Immature natural killer cell (primary cell): ENCODE measurements at regions not wholly inside any gene's neighbourhood (a gene's known extent, or its start where the extent isn't known, plus 50 kb on each side); places are given as distances from the start of the nearest gene placed in this dataset.

Experiments
- DNase-seq, 3 donors: peaks; one replicate each; pipeline ENCODE4 v3.0.0; 2022; ENCODE audit warnings: mixed read lengths in 1 of 3
- H3K27ac Mint-ChIP-seq, 6 donors: one replicate each; pipeline ENCODE4 v1.8.0; 2020; ENCODE audit warnings: mixed read lengths in 6 of 6, mild to moderate bottlenecking in 5 of 6, inconsistent platforms in 4 of 6, moderate library complexity in 3 of 6
- H3K27me3 Mint-ChIP-seq, 3 donors: one replicate each; pipeline ENCODE4 v1.8.0; 2020 to 2021; ENCODE audit warnings: low read depth in 3 of 3, mild to moderate bottlenecking in 3 of 3, mixed read lengths in 3 of 3, moderate library complexity in 3 of 3, inconsistent platforms in 1 of 3
- H3K36me3 Mint-ChIP-seq, 3 donors: one replicate each; pipeline ENCODE4 v1.8.0; 2020; ENCODE audit warnings: mixed read lengths in 3 of 3, inconsistent platforms in 2 of 3, mild to moderate bottlenecking in 2 of 3
- H3K4me1 Mint-ChIP-seq, 2 donors: one replicate each; pipeline ENCODE4 v1.8.0; 2020; ENCODE audit warnings: inconsistent platforms in 2 of 2, mild to moderate bottlenecking in 2 of 2, mixed read lengths in 2 of 2, moderate library complexity in 1 of 2
- H3K4me3 Mint-ChIP-seq, 5 donors: one replicate each; pipeline ENCODE4 v1.8.0; 2020; ENCODE audit warnings: mild to moderate bottlenecking in 5 of 5, mixed read lengths in 5 of 5, inconsistent platforms in 3 of 5, moderate library complexity in 3 of 5
- H3K9me3 Mint-ChIP-seq, 6 donors: one replicate each; pipeline ENCODE4 v1.8.0; 2020; ENCODE audit warnings: mild to moderate bottlenecking in 6 of 6, mixed read lengths in 6 of 6, inconsistent platforms in 4 of 6, moderate library complexity in 3 of 6

DNA sequence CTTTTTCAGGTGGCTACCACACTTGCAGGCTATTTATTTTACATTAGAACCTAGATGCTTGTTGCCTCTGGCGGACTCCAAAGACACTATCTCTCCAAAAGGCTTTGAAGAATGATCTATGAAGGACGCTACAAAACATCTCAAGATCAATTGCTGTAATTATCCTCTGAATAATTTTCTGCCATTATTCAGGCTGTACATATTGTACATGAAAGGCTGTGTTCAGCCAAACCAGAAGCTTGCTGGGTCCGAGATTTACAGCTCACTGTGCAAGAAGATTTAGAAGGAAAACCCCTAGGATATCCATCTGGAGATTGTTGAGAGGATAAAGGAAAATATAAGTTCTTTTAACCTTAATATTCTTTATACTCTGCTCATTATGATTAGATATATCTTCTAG lies 523.6 kb upstream of the PLXNA2 start:
- H3K4me1 Mint-ChIP-seq, result no peaks in the 10 kb centered on the region
- H3K27me3 Mint-ChIP-seq, result no peaks in the 10 kb centered on the region
- H3K4me3 Mint-ChIP-seq, result no peak overlapping the region
- H3K27ac Mint-ChIP-seq, result no peak overlapping the region
- DNase-seq, result no peak
- H3K36me3 Mint-ChIP-seq, result no peaks in the 10 kb centered on the region
- H3K9me3 Mint-ChIP-seq, result peaks cover 0 to 3% (median 2%) of the 10 kb centered on the region in 6 donors

- H3K27ac Mint-ChIP-seq, result no peak overlapping the region
- H3K27me3 Mint-ChIP-seq, result peaks cover 0 to 2% (median 0%) of the 10 kb centered on the region in 3 donors
- no peak for DNase-seq
- H3K36me3 Mint-ChIP-seq, result no peaks in the 10 kb centered on the region
- H3K9me3 Mint-ChIP-seq, result peaks cover 0 to 6% (median 3%) of the 10 kb centered on the region in 6 donors
- H3K4me1 Mint-ChIP-seq, result no peaks in the 10 kb centered on the region
- no peak overlapping the region for H3K4me3 Mint-ChIP-seq
These were observed 528.7 kb upstream of the PLXNA2 start for GRCh38 chr1:208772891-208773290.

GRCh38 chr1:208775841-208776240 lies 531.7 kb upstream of the PLXNA2 start:
- H3K36me3 Mint-ChIP-seq, result no peaks in the 10 kb centered on the region
- H3K9me3 Mint-ChIP-seq, result peaks cover 0 to 5% (median 3%) of the 10 kb centered on the region in 6 donors
- peaks cover 0 to 3% (median 0%) of the 10 kb centered on the region in 3 donors for H3K27me3 Mint-ChIP-seq
- no peak for DNase-seq
- H3K4me3 Mint-ChIP-seq, result no peak overlapping the region
- no peaks in the 10 kb centered on the region for H3K4me1 Mint-ChIP-seq
- no peak overlapping the region for H3K27ac Mint-ChIP-seq

DNA sequence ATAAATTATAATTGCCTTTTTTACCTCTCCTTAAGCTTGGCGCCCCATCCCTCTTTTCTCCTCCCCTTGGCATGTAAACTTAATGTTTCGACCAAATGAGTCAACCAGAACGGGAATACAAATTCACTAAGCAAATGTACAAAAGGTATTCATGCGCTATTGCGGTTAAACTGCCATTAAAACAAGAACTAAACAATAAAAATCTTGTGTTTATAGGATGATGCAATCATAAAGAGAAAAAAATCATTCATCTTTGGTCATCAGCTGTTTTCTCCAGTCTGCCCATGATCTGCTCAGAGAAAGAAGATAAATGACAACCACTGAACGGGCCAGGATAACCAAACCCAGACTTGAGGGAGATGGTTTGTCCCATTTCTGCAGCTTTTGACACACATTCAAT lies 534.2 kb upstream of the PLXNA2 start:
- H3K4me3 Mint-ChIP-seq, result no peak overlapping the region
- no peaks in the 10 kb centered on the region for H3K36me3 Mint-ChIP-seq
- H3K27me3 Mint-ChIP-seq, result peaks cover 0 to 3% (median 0%) of the 10 kb centered on the region in 3 donors
- no peaks in the 10 kb centered on the region for H3K4me1 Mint-ChIP-seq
- peaks cover 0 to 4% (median 0%) of the 10 kb centered on the region in 6 donors for H3K9me3 Mint-ChIP-seq
- no peak for DNase-seq
- H3K27ac Mint-ChIP-seq, result no peak overlapping the region

DNA sequence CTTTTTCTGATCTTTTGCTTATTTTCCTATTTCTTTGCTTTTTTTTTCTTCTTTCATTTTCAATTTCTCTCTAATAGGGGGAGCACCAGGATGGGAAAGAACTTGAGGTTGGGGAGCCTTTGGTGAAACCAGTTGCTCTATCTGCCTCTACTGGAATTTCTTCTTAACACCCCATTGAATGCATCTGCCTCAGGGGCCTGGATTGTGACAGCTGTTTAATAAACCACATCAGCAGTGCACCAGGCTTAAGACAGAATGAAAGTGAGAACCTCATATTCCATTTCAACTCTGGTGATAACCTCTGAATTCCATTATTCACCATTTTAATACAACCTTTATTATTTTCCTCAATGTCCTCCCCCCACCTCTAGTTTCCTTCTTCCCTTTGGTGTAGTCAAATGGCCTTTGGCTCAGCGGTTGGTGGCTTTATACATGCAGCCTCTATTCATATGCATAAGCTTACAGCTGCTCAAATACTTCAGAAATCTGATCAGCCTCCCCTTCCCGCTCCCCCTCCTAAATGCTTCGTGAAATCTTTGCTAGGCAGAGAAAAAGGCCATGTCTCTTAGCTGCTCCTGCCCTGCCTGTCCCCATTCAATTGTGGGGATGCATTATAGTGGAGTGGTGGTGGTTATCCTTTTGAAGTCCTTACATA lies 537.3 kb upstream of the PLXNA2 start:
- no peak overlapping the region for H3K4me3 Mint-ChIP-seq
- H3K4me1 Mint-ChIP-seq, result no peaks in the 10 kb centered on the region
- peaks cover 0 to 3% (median 0%) of the 10 kb centered on the region in 3 donors for H3K36me3 Mint-ChIP-seq
- peaks cover 0 to 1% (median 0%) of the 10 kb centered on the region in 3 donors for H3K27me3 Mint-ChIP-seq
- peaks cover 0 to 3% (median 0%) of the 10 kb centered on the region in 6 donors for H3K9me3 Mint-ChIP-seq
- H3K27ac Mint-ChIP-seq, result no peak overlapping the region
- no peak for DNase-seq

DNA sequence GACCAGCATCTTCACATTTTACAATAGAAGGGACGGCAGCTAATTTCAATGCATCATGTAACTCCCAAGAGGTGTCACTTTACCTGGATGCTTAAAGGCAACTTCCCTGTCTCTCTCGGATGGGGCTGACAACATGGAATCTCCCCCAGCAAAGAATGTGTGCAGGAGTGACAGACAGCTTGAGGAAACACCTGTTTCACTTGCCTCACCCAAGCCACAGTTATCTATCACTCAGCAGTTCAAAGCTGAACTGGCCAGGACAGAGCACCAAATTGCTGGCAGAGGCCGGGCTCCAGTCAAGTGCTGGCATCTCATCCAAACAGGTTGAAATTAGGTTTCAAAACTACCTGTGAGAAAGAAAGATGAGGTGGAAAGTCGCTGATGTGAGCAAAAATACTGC lies 538.0 kb upstream of the PLXNA2 start:
- H3K4me3 Mint-ChIP-seq, result no peak overlapping the region
- H3K4me1 Mint-ChIP-seq, result no peaks in the 10 kb centered on the region
- peaks cover 0 to 3% (median 0%) of the 10 kb centered on the region in 3 donors for H3K36me3 Mint-ChIP-seq
- H3K9me3 Mint-ChIP-seq, result peaks cover 0 to 1% (median 0%) of the 10 kb centered on the region in 6 donors
- H3K27ac Mint-ChIP-seq, result no peak overlapping the region
- no peak for DNase-seq
- peaks cover 0 to 3% (median 1%) of the 10 kb centered on the region in 3 donors for H3K27me3 Mint-ChIP-seq

- peaks cover 0 to 3% (median 0%) of the 10 kb centered on the region in 3 donors for H3K36me3 Mint-ChIP-seq
- DNase-seq, result no peak
- peaks cover 0 to 3% (median 0%) of the 10 kb centered on the region in 3 donors for H3K27me3 Mint-ChIP-seq
- H3K9me3 Mint-ChIP-seq, result peaks cover 0 to 9% (median 0%) of the 10 kb centered on the region in 6 donors
- no peak overlapping the region for H3K4me3 Mint-ChIP-seq
- H3K27ac Mint-ChIP-seq, result no peak overlapping the region
- H3K4me1 Mint-ChIP-seq, result no peaks in the 10 kb centered on the region
These were observed 541.4 kb upstream of the PLXNA2 start for GRCh38 chr1:208785629-208786028.

DNA sequence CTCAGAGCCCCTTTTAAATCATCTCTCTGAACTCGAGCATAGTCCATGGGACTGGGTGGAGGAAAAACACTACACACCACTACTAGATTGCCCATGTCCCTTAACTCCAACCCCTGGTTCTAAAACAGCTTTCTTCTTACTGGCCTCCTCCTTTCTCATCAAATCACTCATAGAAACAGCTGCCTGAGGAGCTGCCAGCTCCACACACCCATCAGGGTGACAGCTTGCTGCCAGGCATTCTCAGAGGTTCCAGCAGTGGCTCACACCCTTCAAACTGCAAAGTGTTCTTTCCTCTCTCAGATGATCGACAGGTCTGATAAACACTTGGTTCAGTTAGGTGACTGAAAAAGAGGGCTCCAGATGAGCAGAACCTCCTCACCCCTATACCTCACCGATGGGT lies 543.0 kb upstream of the PLXNA2 start:
- no peak for DNase-seq
- Mint-ChIP-seq H3K36me3 (peaks cover 0 to 3% (median 0%) of the 10 kb centered on the region in 3 donors), H3K4me1 (no peaks in the 10 kb centered on the region), H3K27me3 (peaks cover 0 to 5% (median 1%) of the 10 kb centered on the region in 3 donors), H3K27ac (no peak overlapping the region), H3K4me3 (no peak overlapping the region), H3K9me3 (peaks cover 0 to 9% (median 0%) of the 10 kb centered on the region in 6 donors)

DNA sequence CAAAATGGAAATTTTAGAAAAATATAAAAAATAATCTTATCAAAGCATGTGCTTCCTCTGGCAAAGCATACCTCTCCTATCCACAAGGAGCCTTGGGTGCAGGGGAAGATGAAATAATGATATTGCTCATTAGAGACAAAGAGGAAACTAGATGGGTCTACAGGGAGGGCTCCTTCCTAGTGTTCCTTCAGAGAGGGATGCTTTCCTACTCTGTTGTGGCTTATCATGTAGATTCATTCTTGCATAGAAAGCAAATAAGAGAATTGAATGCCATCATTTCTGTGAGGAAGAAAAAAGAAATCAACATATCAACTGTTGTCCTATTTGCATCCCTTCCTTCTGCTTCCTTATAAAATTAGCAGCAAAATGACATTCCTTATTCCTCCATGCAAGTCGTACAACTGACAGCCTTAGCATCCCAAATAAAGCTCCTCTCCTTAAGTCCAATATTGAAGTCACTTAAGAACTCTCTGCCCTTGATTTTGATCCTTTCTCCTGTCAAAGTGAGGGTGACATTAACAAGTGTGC lies 543.9 kb upstream of the PLXNA2 start:
- Mint-ChIP-seq H3K4me1 (no peaks in the 10 kb centered on the region), H3K27me3 (peaks cover 0 to 5% (median 1%) of the 10 kb centered on the region in 3 donors), H3K36me3 (peaks cover 0 to 3% (median 0%) of the 10 kb centered on the region in 3 donors), H3K4me3 (no peak overlapping the region), H3K27ac (no peak overlapping the region), H3K9me3 (peaks cover 0 to 9% (median 0%) of the 10 kb centered on the region in 6 donors)
- DNase-seq, result no peak

- peaks cover 0 to 5% (median 3%) of the 10 kb centered on the region in 3 donors for H3K27me3 Mint-ChIP-seq
- H3K36me3 Mint-ChIP-seq, result no peaks in the 10 kb centered on the region
- no peak overlapping the region for H3K4me3 Mint-ChIP-seq
- no peak for DNase-seq
- H3K4me1 Mint-ChIP-seq, result no peaks in the 10 kb centered on the region
- no peak overlapping the region for H3K27ac Mint-ChIP-seq
- peaks cover 0 to 9% (median 0%) of the 10 kb centered on the region in 6 donors for H3K9me3 Mint-ChIP-seq
These were observed 547.3 kb upstream of the PLXNA2 start for GRCh38 chr1:208791456-208791855.

- H3K27ac Mint-ChIP-seq, result no peak overlapping the region
- H3K27me3 Mint-ChIP-seq, result peaks cover 0 to 3% (median 2%) of the 10 kb centered on the region in 3 donors
- peaks cover 0 to 6% (median 0%) of the 10 kb centered on the region in 6 donors for H3K9me3 Mint-ChIP-seq
- H3K4me3 Mint-ChIP-seq, result no peak overlapping the region
- DNase-seq, result no peak
- no peaks in the 10 kb centered on the region for H3K4me1 Mint-ChIP-seq
- no peaks in the 10 kb centered on the region for H3K36me3 Mint-ChIP-seq
These were observed 549.7 kb upstream of the PLXNA2 start for GRCh38 chr1:208793861-208794345.

DNA sequence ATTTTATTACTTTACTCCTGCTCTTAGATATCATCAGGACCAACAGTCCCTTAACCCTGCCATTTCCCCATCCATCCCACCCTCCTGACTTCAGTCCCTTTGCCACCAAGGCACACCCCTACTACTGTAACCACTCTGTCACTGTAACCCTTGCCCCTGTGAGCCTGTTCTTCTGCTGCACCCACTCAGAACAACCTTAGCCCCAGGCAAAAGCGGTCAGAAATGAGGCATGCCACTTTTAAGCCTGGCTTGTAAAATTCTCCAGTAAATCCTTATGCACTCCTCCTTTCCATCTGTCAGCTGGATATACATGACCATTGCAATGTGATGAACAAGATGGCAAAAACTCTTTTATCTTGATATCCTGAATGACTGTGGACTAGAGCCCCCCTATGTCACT lies 555.0 kb upstream of the PLXNA2 start:
- H3K36me3 Mint-ChIP-seq, result no peaks in the 10 kb centered on the region
- H3K4me1 Mint-ChIP-seq, result no peaks in the 10 kb centered on the region
- no peak for DNase-seq
- no peak overlapping the region for H3K4me3 Mint-ChIP-seq
- no peak overlapping the region for H3K27ac Mint-ChIP-seq
- H3K27me3 Mint-ChIP-seq, result peaks cover 0 to 1% (median 1%) of the 10 kb centered on the region in 3 donors
- H3K9me3 Mint-ChIP-seq, result peaks cover 0 to 11% (median 0%) of the 10 kb centered on the region in 6 donors

GRCh38 chr1:208803011-208803811 lies 559.0 kb upstream of the PLXNA2 start:
- no peak for DNase-seq
- H3K36me3 Mint-ChIP-seq, result no peaks in the 10 kb centered on the region
- H3K27me3 Mint-ChIP-seq, result peaks cover 0 to 3% (median 0%) of the 10 kb centered on the region in 3 donors
- no peaks in the 10 kb centered on the region for H3K4me1 Mint-ChIP-seq
- no peak overlapping the region for H3K27ac Mint-ChIP-seq
- no peak overlapping the region for H3K4me3 Mint-ChIP-seq
- peaks cover 0 to 6% (median 4%) of the 10 kb centered on the region in 6 donors for H3K9me3 Mint-ChIP-seq
